HEK293 (cell line): ENCODE measurements at regions not wholly inside any gene's neighbourhood (a gene's known extent, or its start where the extent isn't known, plus 50 kb on each side); places are given as distances from the start of the nearest gene placed in this dataset.

ENCODE experiments used
- CTCF ChIA-PET: fragments of 350-600 bp; formaldehyde crosslinking; extraction: SDS; loops from one replicate; lab custom pipeline; 2021; ENCODE audit warnings: antibody characterized with exemption; lab: Yijun Ruan, JAX
- POLR2A ChIA-PET: fragments of 300-600 bp; formaldehyde crosslinking; extraction: SDS; loops from one replicate; lab custom pipeline; 2020; ENCODE audit warnings: antibody characterized with exemption, inconsistent platforms; lab: Yijun Ruan, JAX
- H3K27ac ChIP-seq: fragments of 200-500 bp; sonication (Bioruptor generic); 2 replicates; pipeline ENCODE4 v1.5.1; 2014; ENCODE audit warnings: low read depth, low read length, control low read depth, inconsistent platforms; ENCODE audit errors: extremely low read depth
- H3K36me3 ChIP-seq, 2 experiments: fragments of 200-500 bp in 1 of 2; sonication (Bioruptor generic) in 1 of 2; 1 replicate in 1 of 2; 2 replicates in 1 of 2; pipeline ENCODE4 v1.5.1; 2014 to 2017; ENCODE audit warnings: inconsistent platforms in 2 of 2, low read length in 2 of 2; ENCODE audit not compliant: control insufficient read depth in 2 of 2, insufficient read depth in 1 of 2
- H3K4me1 ChIP-seq: fragments of 200-500 bp; sonication (Bioruptor generic); 2 replicates; pipeline ENCODE4 v1.5.1; 2014; ENCODE audit warnings: mild to moderate bottlenecking, low read length, inconsistent platforms; ENCODE audit not compliant: control insufficient read depth, insufficient read depth
- H3K4me3 ChIP-seq: 2 replicates; pipeline ENCODE4 v1.5.1; 2011; ENCODE audit warnings: low read depth, mild to moderate bottlenecking, control low read depth, low read length, moderate library complexity
- H3K9me3 ChIP-seq: fragments of 200-500 bp; sonication (Bioruptor generic); 2 replicates; pipeline ENCODE4 v1.5.1; 2014; ENCODE audit warnings: low read depth, low read length, inconsistent platforms; ENCODE audit not compliant: control insufficient read depth, insufficient read depth
- GLIS1 ChIP-seq: fragments of 450-650 bp; formaldehyde crosslinking; IDR thresholded peaks from 2 replicates; pipeline ENCODE4 v1.5.1; 2016; ENCODE audit warnings: missing biosample characterization, missing genetic modification characterization
- HOXA7 ChIP-seq: sonication (generic); formaldehyde crosslinking; IDR thresholded peaks from 2 replicates; pipeline ENCODE4 v1.8.1; 2022; ENCODE audit warnings: missing genetic modification reagents, borderline replicate concordance
- IKZF3 ChIP-seq: fragments of 450-650 bp; IDR thresholded peaks from 2 replicates; pipeline ENCODE4 v1.5.0; 2018; ENCODE audit warnings: missing biosample characterization, mild to moderate bottlenecking, missing genetic modification characterization, moderate library complexity
- SP3 ChIP-seq: fragments of 450-650 bp; formaldehyde crosslinking; IDR thresholded peaks from 2 replicates; pipeline ENCODE4 v1.5.1; 2016; ENCODE audit warnings: missing biosample characterization, missing genetic modification characterization
- YY1 ChIP-seq: fragments of 450-650 bp; formaldehyde crosslinking; IDR thresholded peaks from 2 replicates; pipeline ENCODE4 v1.5.1; 2018; ENCODE audit warnings: missing biosample characterization, missing genetic modification characterization
- ZBTB8A ChIP-seq: fragments of 450-650 bp; formaldehyde crosslinking; IDR thresholded peaks from 2 replicates; pipeline ENCODE4 v1.5.1; 2016; ENCODE audit warnings: missing biosample characterization, missing genetic modification characterization
- ZEB2 ChIP-seq: fragments of 450-650 bp; formaldehyde crosslinking; IDR thresholded peaks from 2 replicates; pipeline ENCODE4 v1.5.1; 2016; ENCODE audit warnings: missing biosample characterization, missing genetic modification characterization
- ZFHX2 ChIP-seq: fragments of 450-650 bp; formaldehyde crosslinking; conservative IDR thresholded peaks from 2 replicates; pipeline ENCODE4 v1.5.1; 2016; ENCODE audit warnings: missing biosample characterization, missing genetic modification characterization
- ZNF112 ChIP-seq: fragments of 450-650 bp; formaldehyde crosslinking; IDR thresholded peaks from 2 replicates; pipeline ENCODE4 v1.5.0; 2017; ENCODE audit warnings: missing biosample characterization, missing genetic modification characterization
- ZNF175 ChIP-seq: fragments of 450-650 bp; formaldehyde crosslinking; IDR thresholded peaks from 2 replicates; pipeline ENCODE4 v1.5.1; 2016; ENCODE audit warnings: missing biosample characterization, missing genetic modification characterization
- ZNF266 ChIP-seq: fragments of 450-650 bp; formaldehyde crosslinking; IDR thresholded peaks from 2 replicates; pipeline ENCODE4 v1.5.1; 2016; ENCODE audit warnings: missing biosample characterization, missing genetic modification characterization, low read depth
- ZNF571 ChIP-seq: fragments of 450-650 bp; formaldehyde crosslinking; IDR thresholded peaks from 2 replicates; pipeline ENCODE4 v1.5.0; 2017; ENCODE audit warnings: missing biosample characterization, missing genetic modification characterization
- ZNF600 ChIP-seq: fragments of 450-650 bp; formaldehyde crosslinking; IDR thresholded peaks from 2 replicates; pipeline ENCODE4 v1.5.1; 2016; ENCODE audit warnings: missing biosample characterization, missing genetic modification characterization
- ZNF623 ChIP-seq: fragments of 450-650 bp; formaldehyde crosslinking; IDR thresholded peaks from 2 replicates; pipeline ENCODE4 v1.5.1; 2016; ENCODE audit warnings: missing biosample characterization, missing genetic modification characterization
- ZNF660 ChIP-seq: fragments of 450-650 bp; IDR thresholded peaks from 2 replicates; pipeline ENCODE4 v1.5.1; 2018; ENCODE audit warnings: missing biosample characterization, mild to moderate bottlenecking, missing genetic modification characterization
- ZNF664 ChIP-seq: fragments of 450-650 bp; formaldehyde crosslinking; IDR thresholded peaks from 2 replicates; pipeline ENCODE4 v1.5.1; 2016; ENCODE audit warnings: missing biosample characterization, missing genetic modification characterization
- ZNF701 ChIP-seq: fragments of 450-650 bp; formaldehyde crosslinking; IDR thresholded peaks from 2 replicates; pipeline ENCODE4 v1.5.1; 2016; ENCODE audit warnings: missing biosample characterization, missing genetic modification characterization
- ZSCAN16 ChIP-seq: fragments of 450-650 bp; formaldehyde crosslinking; IDR thresholded peaks from 2 replicates; pipeline ENCODE4 v1.5.1; 2016; ENCODE audit warnings: missing biosample characterization, missing genetic modification characterization
- TF ChIP-seq, protein P1 (sequence below): fragments of 450-650 bp; formaldehyde crosslinking; IDR thresholded peaks from 2 replicates; pipeline ENCODE4 v1.5.1; 2016; ENCODE audit warnings: missing biosample characterization, missing genetic modification characterization
- TF ChIP-seq, protein P2 (sequence below): fragments of 450-650 bp; formaldehyde crosslinking; IDR thresholded peaks from 2 replicates; pipeline ENCODE4 v1.5.1; 2016; ENCODE audit warnings: missing biosample characterization, missing genetic modification characterization
- TF ChIP-seq, protein P3 (sequence below): fragments of 450-650 bp; formaldehyde crosslinking; IDR thresholded peaks from 2 replicates; pipeline ENCODE4 v1.5.1; 2016; ENCODE audit warnings: missing biosample characterization, missing genetic modification characterization
- TF ChIP-seq, protein P4 (sequence below): fragments of 450-650 bp; formaldehyde crosslinking; IDR thresholded peaks from 2 replicates; pipeline ENCODE4 v1.5.1; 2016; ENCODE audit warnings: missing biosample characterization, missing genetic modification characterization
- TF ChIP-seq, protein P5 (sequence below): fragments of 450-650 bp; formaldehyde crosslinking; IDR thresholded peaks from 2 replicates; pipeline ENCODE4 v1.5.1; 2016; ENCODE audit warnings: missing biosample characterization, missing genetic modification characterization

DNA sequence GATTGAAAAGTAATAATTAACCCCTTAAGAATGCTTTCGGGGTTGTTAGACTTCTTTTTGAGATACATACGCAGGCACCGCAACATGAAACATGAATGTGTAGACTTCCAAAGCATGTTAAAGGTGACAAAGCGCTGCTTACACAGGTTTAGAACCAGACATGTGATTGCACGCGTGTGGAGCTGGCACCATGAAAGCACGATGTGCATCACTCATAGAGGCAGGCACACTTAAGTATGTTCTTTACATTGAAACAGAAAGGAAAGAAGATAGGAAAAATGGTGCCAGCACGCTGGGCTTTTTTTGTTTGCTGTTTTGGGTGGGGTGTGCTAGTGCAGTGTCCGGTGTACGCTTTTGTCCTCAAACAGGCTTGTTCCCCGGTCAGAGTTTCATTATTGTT lies 83.6 kb upstream of the PPARA start:
- no peaks in the 10 kb centered on the region for H3K9me3 ChIP-seq
- H3K4me3 ChIP-seq = no peak overlapping the region
- TF ChIP-seq ZNF660 (tag by site-specific recombination) (0 out of 2 replicates have a peak, but pooled peaks have one; percentile 17), ZFHX2 (tag by site-specific recombination) (no peak), YY1 (tag by site-specific recombination) (peak; percentile 10; the same call in 1 of the 2 replicates), ZNF112 (tag by site-specific recombination) (no peak), HOXA7 (no peak), ZNF600 (tag by site-specific recombination) (peak; percentile 12; the same call in 1 of the 2 replicates)
- TF ChIP-seq, protein P1, sequence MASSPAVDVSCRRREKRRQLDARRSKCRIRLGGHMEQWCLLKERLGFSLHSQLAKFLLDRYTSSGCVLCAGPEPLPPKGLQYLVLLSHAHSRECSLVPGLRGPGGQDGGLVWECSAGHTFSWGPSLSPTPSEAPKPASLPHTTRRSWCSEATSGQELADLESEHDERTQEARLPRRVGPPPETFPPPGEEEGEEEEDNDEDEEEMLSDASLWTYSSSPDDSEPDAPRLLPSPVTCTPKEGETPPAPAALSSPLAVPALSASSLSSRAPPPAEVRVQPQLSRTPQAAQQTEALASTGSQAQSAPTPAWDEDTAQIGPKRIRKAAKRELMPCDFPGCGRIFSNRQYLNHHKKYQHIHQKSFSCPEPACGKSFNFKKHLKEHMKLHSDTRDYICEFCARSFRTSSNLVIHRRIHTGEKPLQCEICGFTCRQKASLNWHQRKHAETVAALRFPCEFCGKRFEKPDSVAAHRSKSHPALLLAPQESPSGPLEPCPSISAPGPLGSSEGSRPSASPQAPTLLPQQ (tag by site-specific recombination) = peak; percentile 22; the same call in 1 of the 2 replicates
- TF ChIP-seq, protein P2, sequence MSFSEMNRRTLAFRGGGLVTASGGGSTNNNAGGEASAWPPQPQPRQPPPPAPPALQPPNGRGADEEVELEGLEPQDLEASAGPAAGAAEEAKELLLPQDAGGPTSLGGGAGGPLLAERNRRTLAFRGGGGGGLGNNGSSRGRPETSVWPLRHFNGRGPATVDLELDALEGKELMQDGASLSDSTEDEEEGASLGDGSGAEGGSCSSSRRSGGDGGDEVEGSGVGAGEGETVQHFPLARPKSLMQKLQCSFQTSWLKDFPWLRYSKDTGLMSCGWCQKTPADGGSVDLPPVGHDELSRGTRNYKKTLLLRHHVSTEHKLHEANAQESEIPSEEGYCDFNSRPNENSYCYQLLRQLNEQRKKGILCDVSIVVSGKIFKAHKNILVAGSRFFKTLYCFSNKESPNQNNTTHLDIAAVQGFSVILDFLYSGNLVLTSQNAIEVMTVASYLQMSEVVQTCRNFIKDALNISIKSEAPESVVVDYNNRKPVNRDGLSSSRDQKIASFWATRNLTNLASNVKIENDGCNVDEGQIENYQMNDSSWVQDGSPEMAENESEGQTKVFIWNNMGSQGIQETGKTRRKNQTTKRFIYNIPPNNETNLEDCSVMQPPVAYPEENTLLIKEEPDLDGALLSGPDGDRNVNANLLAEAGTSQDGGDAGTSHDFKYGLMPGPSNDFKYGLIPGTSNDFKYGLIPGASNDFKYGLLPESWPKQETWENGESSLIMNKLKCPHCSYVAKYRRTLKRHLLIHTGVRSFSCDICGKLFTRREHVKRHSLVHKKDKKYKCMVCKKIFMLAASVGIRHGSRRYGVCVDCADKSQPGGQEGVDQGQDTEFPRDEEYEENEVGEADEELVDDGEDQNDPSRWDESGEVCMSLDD = no peak
- POLR2A ChIA-PET = no interaction called here
- peak overlapping the region; percentile 47 for H3K27ac ChIP-seq
- H3K36me3 ChIP-seq = no peaks in the 10 kb centered on the region
- H3K4me1 ChIP-seq = peaks cover 17% of the 10 kb centered on the region
- CTCF ChIA-PET = interaction anchor here (0.6 to 5.7 kb wide), 3 partner anchors 60 to 381 kb away, joined by 3 to 33 read pairs (median 3); no protein-coding TSS in a partner anchor

DNA sequence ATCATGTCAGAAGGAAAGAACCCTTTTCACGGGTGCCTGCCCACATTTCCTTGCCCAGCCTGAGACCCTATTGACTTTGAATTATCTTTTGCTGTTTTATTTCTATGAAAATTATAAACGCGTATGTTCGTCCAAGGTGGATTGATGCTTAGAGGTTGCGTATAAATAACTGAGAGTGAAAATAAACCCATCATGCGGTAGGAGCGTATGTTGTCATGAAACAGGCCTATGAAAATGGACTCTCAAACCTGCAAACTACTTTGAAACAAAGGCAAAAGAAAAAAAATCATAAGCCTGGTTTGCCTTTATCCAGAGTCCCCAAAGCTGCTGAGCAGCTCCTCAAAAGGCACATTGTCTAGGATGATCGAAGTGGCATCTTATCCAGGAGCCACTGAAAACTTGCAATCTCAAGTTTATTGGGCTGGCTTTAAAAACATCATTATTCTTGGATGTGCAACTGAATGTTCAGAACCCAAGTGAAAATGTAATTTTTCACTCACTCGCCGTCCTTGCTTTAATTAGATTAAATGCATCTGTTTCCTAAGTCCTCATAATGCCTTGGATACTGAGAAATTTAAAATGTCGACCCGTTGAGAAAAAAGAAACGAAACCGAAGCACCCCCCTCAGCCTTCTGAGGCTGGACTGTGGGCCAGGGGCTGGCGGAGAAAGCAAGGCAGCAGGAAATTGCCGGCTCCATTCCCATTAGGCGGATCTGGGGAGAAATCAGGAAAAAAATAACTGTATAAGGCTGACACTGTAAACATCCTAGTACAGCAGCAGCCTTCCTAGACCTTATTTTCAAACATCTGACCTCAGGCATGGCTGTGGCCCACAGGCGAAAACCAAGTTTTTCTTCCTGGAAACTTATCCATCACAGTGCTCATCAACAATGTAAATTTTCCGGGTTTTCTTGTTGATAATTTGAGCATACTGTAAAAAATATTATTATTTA lies 82.9 kb upstream of the PPARA start:
- H3K9me3 ChIP-seq = no peaks in the 10 kb centered on the region
- CTCF ChIA-PET = interaction anchor here (0.6 to 5.7 kb wide), 6 partner anchors 14 to 381 kb away, joined by 3 to 33 read pairs (median 3); no protein-coding TSS in a partner anchor
- no peaks in the 10 kb centered on the region for H3K36me3 ChIP-seq
- no peak overlapping the region for H3K4me3 ChIP-seq
- POLR2A ChIA-PET = no interaction called here
- peak overlapping the region; percentile 60 for H3K27ac ChIP-seq
- peaks cover 17% of the 10 kb centered on the region for H3K4me1 ChIP-seq
- TF ChIP-seq ZNF175 (tag by site-specific recombination) (no peak), ZBTB8A (tag by site-specific recombination) (peak; percentile 48), ZNF623 (no peak), ZNF571 (tag by site-specific recombination) (no peak), ZNF664 (no peak), IKZF3 (tag by site-specific recombination) (peak; percentile 75), ZNF701 (tag by site-specific recombination) (no peak), ZEB2 (tag by site-specific recombination) (0 out of 2 replicates have a peak, but pooled peaks have one; percentile 11), ZNF266 (tag by site-specific recombination) (no peak), GLIS1 (peak; percentile 16; the same call in 1 of the 2 replicates), SP3 (tag by site-specific recombination) (no peak), ZSCAN16 (tag by site-specific recombination) (no peak)
- TF ChIP-seq, protein P3, sequence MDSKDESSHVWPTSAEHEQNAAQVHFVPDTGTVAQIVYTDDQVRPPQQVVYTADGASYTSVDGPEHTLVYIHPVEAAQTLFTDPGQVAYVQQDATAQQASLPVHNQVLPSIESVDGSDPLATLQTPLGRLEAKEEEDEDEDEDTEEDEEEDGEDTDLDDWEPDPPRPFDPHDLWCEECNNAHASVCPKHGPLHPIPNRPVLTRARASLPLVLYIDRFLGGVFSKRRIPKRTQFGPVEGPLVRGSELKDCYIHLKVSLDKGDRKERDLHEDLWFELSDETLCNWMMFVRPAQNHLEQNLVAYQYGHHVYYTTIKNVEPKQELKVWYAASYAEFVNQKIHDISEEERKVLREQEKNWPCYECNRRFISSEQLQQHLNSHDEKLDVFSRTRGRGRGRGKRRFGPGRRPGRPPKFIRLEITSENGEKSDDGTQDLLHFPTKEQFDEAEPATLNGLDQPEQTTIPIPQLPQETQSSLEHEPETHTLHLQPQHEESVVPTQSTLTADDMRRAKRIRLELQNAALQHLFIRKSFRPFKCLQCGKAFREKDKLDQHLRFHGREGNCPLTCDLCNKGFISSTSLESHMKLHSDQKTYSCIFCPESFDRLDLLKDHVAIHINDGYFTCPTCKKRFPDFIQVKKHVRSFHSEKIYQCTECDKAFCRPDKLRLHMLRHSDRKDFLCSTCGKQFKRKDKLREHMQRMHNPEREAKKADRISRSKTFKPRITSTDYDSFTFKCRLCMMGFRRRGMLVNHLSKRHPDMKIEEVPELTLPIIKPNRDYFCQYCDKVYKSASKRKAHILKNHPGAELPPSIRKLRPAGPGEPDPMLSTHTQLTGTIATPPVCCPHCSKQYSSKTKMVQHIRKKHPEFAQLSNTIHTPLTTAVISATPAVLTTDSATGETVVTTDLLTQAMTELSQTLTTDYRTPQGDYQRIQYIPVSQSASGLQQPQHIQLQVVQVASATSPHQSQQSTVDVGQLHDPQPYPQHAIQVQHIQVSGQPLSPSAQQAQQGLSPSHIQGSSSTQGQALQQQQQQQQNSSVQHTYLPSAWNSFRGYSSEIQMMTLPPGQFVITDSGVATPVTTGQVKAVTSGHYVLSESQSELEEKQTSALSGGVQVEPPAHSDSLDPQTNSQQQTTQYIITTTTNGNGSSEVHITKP = 0 out of 2 replicates have a peak, but pooled peaks have one; percentile 22
- TF ChIP-seq, protein P4, sequence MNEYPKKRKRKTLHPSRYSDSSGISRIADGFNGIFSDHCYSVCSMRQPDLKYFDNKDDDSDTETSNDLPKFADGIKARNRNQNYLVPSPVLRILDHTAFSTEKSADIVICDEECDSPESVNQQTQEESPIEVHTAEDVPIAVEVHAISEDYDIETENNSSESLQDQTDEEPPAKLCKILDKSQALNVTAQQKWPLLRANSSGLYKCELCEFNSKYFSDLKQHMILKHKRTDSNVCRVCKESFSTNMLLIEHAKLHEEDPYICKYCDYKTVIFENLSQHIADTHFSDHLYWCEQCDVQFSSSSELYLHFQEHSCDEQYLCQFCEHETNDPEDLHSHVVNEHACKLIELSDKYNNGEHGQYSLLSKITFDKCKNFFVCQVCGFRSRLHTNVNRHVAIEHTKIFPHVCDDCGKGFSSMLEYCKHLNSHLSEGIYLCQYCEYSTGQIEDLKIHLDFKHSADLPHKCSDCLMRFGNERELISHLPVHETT (tag by site-specific recombination) = no peak
- TF ChIP-seq, protein P5, sequence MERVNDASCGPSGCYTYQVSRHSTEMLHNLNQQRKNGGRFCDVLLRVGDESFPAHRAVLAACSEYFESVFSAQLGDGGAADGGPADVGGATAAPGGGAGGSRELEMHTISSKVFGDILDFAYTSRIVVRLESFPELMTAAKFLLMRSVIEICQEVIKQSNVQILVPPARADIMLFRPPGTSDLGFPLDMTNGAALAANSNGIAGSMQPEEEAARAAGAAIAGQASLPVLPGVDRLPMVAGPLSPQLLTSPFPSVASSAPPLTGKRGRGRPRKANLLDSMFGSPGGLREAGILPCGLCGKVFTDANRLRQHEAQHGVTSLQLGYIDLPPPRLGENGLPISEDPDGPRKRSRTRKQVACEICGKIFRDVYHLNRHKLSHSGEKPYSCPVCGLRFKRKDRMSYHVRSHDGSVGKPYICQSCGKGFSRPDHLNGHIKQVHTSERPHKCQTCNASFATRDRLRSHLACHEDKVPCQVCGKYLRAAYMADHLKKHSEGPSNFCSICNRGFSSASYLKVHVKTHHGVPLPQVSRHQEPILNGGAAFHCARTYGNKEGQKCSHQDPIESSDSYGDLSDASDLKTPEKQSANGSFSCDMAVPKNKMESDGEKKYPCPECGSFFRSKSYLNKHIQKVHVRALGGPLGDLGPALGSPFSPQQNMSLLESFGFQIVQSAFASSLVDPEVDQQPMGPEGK (tag by site-specific recombination) = 0 out of 2 replicates have a peak, but pooled peaks have one; percentile 28
